Lung microvascular endothelial cell (primary cell): ENCODE measurements at regions not wholly inside any gene's neighbourhood (a gene's known extent, or its start where the extent isn't known, plus 50 kb on each side); places are given as distances from the start of the nearest gene placed in this dataset.

ENCODE experiments used
- DNase-seq, 2 donors: peaks; one replicate each; pipeline versions ENCODE4 v3.0.0 to v3.0.0-alpha.2; 2010; ENCODE audit warnings: low read depth in 2 of 2

DNA sequence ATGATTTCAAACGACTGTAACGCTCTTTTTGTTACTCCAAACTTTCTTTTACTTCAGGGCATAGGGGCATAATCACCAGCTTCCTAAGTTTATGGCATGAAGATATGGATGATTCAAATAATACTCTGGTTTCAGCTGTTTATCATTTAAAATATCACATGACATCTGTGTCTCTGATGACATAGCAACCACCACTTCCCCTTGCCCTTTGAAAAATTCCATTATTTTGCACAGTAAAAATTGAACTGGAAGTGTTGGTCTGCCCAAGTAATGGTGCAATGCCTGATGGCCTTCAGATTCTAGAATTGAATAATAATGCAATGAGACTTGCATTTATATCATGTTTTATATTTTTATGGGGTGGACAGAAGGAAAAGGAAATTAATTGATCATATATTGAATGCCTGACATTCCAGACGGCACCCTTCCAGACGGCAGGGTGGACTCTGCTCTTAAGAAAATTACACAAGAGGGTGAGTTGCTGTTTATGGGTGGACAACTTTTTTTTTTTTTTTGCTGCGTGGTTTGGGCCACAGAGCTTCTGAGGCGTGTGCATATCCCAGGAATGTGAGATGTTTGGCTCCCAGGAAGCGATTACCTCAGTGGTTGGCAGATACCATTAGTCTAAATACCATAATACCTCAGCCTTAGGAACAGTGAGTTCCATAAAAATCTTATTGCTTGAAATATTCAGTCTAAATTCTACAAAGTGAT, 101.7 kb upstream of the ZNF521 start:
- DNase-seq: no peak

DNA sequence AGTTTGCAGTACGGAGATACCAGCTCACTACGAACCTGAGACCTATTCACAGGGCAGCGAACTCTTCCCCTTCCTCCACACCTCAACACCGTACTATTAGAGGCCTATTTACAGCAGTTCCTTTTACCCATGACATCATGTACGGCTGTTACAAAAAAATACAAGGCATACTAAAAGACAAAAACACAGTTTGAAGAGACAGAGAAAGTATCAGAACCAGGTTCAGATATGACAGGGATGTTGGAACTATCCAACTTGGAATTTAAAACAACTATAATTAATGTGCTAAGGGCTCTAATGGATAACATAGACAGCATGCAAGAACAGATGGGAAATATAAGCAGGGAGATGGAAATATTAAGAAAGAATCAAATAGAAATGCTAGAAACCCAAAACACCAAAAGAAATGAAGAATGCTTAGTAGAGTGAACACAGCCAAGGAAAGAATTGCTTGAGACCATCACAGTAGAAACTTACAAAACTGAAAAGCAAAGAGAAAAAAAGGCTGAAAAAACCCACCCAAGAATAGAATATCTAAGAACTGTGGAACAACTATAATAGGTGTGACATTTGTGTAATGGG, 99.2 kb upstream of the ZNF521 start:
- DNase-seq: no peak

DNA sequence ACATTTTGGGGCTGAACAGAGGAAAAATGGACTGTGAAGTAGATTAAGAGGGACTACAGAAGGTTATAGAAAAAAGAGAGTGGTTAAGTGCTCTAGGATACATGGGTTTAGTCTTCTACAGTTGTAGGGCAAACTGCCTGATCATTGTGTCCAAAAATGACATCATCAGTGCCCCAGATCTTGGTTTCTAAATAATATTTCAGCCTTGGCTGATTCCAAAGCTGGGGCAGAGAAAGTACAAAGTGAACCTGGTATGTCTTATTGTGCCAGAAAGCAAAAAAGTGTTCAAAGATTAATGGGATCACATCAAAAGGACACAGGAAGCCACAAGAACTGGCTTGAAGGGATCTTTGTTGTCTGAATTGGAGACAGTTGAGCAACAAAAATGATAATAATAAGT, 97.1 kb upstream of the ZNF521 start:
- no peak for DNase-seq

DNA sequence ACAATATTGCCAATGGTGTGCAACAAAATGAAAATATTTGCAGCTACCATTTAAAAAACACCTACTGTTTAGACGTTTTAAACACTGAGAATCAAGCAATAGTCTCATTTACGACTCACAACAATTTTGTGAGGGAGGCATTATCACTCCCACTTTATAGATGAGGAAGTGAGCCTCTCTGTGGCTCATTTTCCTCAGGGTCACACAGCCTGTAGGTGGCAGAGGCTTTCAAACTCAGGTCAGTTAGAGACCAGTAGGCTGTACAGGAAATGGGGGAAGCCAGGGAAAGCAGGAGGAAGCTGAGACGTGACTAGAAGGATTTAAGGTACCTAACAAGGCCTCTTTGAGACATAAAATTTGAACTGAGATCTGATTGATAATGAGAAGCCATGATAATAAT, 95.0 kb upstream of the ZNF521 start:
- no peak for DNase-seq

DNA sequence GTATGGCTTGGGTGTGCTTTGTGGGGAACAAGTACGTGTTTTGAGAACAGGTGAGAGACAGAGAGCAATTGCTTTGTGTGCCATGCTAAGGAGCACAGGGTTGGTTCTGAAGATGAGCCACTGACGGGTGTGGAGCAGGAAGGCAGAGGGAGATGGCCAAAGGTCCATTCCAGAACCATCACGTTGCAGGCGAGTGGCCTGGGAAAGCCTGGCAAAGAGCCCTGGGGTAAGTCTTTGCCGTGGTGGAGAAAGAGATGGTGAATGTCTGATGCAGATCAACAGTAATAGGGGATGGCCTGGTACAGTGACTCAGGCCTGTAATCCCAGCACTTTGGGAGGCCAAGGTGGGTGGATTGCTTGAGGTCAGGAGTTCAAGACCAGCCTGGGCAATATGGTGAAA, 93.5 kb upstream of the ZNF521 start:
- DNase-seq: no peak

DNA sequence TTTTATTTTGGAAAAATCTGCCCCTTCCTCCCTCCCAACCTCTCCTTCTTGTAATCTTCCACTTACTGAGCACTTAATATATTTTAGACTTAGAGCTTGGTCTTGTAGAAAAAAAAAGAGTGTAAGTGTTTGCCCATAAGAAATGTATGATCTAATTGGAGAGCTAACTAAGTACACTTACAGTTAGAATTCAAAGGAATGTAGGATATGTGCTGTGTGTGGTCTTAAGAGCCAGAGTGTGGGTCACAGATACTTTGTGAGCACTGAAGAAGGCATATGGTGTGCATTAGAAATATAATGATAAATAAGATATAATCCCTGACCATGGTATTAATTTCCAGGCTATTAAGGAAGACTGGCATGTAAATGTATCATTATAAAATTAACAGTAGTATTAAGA, 91.8 kb upstream of the ZNF521 start:
- DNase-seq: no peak

DNA sequence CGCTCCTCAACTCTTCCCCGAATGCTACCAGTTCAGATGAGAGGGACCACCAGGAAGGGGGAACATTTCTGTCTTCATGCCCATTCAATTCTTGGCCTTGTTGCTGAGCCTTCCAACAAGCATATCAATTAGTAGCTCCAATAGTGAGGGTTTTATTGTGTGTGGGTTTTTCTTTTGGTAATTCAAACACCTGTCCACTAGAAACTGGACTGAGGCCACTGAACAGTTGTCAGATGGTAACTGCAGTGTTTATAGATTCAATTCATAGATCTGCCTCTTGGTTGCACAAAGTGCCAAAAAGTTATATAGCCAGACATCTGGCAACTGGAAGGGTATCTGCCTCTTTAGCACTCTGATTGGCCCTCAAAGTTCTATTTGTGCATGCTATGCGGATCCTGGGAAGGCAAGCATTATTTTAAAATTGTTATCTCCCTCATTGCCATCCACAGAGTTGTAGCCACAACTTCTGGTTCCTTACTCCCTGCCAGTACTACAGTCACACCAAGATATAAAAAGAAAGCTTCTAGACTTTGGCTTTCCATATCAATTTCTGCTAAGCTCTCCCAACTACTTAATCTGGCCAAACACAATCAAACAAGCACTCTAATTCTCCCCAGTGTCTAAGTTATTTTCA, 83.3 kb upstream of the ZNF521 start:
- DNase-seq: no peak

DNA sequence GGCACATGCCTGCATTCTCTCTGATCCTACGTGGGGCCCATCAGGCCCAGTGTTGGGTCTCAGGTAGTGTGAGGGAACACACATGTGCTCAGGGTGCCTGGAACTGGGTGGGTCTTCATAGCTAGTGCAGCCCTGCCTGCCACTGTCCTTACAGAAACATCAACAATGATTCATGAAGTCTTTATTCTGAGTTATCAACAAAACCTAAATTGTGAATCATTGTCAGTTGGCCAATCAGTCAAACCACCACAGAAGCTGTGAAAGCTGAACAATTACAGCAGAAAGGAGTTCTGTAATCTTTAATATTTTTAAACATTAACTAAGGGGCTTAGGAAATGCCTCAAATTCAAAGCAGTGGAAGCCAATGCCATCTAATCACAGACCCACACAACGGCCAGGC, 82.8 kb upstream of the ZNF521 start:
- DNase-seq: no peak

DNA sequence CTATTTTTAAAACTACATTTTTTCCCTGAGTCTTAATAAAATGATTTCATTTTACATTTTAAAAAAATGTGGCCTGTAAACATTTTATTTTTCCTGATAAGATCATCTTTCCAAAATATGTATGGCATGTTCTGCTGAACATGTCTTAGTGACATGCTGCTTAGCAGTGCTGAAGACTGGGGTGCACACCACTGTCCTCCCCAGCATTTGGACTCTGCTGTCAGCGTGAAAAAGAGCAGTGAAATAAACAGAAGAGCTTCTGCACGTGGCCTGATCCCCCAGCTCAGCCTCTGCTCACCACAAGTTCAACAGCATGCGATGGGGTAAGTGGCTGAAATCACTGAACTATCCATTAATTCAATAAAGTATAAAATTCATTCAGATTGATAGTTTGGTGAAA, 81.6 kb upstream of the ZNF521 start:
- no peak for DNase-seq

DNA sequence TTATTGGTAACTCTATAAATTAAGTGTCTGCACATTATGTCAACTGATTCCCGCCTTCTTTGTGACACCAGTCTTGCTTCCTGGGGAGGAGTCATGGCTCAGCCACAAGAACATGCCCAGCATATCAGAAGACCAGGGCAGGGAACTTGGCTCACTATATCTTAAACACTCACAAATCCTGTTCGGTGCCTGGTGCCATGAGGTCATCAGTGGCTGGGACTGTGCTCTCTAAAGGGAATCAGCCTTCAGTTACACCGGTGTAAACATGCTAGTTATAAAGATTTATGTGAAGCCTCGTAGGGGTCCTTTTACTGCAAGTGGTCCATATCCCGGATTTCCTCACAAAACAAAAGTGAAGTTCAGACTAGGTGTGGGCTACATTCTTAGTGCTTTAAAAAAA, 73.1 kb upstream of the ZNF521 start:
- no peak for DNase-seq

DNA sequence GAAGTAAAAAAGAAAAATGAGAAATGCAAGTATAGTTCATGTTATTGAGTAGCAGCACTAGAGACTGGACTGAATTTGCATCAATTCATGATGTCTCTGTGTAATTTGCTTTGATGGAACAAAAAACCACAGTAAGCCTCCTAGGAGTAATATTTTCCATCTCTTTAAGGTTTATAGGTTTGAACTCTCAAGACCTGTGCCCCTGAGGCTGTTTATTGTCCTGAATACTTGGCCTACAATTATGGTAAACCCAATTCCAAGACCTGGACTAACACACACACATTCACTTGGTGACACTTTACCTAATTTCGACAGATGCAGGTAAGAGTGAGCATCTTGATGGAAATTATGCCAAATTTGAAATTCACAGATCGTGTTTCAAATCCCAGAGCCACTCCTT, 71.8 kb upstream of the ZNF521 start:
- DNase-seq: no peak

DNA sequence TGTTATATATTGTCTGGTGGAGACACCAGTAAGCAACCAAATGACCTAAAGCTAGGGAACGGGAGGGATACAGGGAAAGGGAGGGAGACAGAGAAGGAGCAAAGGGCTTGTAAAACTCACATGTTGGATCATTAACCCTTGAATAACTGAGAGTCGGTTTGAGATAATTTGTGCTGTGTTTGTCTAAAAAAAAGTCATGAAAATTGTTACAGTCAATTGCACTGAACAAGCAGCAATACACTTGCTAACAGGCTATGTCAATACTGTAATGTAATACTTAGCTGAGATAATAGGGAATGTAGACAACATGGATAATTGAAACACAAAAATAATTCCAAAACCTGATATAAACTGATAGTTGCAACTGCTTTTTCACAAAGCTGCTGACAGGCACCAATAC, 71.3 kb upstream of the ZNF521 start:
- no peak for DNase-seq

DNA sequence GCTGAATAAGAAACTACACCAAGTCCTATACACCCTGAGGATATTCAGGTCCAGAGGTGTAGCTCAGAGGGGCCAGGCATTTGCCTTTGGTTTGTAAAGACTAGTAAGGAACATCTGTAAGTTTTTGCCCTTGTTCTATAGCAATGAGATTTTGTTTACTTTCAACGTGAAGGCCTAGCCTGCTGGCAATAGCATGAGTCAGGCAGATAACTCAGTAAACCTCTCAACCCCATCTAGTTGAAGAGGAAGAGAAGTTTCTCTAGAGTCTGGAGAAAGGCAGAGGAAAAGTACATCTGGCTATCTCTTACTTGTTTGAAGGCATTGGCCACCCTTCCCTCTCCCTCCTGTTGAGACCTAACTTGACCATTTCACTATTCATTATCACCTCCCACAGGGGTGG, 70.3 kb upstream of the ZNF521 start:
- no peak for DNase-seq

DNA sequence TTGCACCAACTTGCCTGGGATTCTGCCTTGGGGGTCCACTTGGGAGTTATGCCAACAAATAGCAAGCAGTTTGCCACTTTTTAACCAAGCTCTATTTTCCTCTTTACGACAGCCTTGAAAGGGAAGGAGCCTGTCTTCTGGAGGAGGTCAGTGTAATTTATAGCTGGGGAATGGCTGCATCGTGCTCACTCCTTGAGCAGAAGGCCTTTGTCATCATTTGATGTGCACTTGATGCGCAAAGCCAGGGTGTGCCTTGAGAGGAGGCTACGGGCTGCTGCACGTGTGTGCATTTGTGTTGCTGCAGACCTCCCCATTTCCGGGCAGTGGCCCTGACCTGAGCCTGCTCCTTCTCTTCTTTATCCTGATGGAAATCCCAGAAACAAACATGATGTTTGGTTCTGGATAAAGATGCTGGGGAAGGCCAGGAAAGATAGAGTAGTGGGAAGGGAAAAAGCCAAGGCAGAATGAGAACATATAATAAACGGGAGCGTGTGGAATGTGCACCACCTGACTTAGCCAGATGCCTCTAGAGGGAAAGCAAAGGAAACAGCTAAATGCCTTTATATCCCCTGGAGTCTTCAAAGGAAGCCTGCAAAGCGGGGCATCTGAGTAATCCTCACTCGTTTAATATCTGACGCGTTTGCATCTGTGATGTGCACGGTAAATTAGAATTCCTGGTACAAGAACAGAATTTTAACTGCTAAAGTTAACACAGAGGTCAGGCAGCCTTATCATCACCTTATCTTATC, 68.3 kb upstream of the ZNF521 start:
- no peak for DNase-seq

DNA sequence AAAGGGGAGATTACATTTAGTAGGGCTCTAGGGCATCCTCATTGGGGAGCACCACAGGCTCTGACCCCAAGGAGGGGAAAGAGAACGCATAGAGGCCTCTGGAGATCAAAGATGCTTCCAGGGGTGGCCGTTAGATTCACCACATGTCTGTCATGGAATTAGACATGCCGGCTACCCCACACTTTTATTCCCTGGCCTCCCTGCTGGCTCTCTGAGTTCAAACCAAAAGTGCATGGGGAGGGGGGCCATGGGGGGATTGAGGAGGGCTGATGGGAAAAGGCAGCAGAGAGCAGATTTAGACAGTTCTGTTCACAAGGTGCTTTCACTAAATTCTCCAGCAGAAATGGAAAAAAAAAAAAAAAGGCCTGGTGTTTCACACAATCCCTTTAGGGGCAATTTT, 64.4 kb upstream of the ZNF521 start:
- DNase-seq: no peak

DNA sequence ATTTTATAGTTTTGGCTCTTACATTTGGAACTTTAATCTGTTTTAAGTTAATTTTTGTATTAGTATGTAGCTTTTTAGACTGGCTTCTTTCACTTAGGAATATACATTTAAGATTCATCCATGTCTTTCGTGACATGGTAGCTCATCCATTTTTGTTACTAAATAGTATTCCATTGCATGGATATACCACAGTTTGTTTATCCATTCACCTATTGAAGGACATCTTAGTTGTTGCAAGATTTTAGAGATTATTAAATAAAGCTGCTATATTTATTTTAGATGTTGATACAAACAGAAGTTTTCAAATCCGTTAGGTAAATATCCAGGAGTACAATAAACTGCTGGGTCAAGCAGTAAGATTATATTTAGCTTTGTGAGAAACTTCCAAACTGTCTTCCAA, 58.0 kb upstream of the ZNF521 start:
- DNase-seq: no peak

DNA sequence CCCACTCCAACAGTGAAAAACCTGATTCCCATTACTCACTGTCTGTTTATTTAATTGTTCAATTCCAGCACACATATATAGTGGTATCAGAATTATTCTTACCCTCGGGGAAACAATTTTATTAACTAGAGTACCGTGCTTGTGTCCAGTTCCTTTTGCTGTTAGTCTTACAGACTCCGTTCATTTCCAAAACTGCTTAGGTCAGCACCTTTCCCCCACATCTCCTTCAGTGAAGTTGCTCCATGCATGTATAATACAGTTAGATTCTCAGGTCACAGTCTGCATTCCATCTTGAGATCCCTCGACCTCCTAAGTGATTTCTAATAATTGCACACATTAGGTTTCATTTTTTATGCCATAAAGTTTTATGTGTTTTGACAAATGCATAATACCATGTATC, 56.3 kb upstream of the ZNF521 start:
- no peak for DNase-seq
